ENCODE measurements at regions not wholly inside any gene's neighbourhood (a gene's known extent, or its start where the extent isn't known, plus 50 kb on each side); places are given as distances from the start of the nearest gene placed in this dataset.

DNA sequence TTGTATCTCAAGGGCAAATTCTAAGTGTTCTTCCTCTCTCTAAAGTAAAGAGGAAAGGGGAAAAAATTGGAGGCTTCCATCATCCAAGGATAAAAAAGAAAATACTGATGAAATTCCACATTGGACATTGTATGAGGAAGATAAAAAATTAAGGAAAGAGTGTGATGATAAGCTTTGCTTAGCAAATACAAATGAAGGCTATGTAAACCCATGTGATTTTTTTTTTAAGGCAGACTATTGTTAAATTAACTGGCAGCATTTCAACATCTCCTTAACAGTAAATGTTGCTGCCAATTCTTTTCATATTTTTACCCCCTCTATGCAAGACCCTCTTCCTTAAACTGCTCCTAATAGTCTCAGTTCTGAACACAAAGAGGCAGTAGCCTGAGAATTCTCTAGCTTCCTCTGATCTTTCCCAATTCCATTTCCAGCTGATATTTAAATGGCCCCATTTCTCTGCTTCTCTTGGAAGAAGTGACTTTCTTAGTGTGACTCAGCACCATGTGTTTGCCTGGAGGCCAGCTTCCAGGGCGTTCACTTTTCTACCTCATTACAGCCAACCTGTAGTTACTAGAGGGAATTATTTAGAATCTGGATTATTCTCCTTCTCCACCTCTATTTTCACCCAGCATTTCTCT is 159.7 kb downstream of the TLE1 start:
- in situ Hi-C loops (cut with MboI; ENCODE audit: low sequenced_read_pairs in 4 of 4), result loop anchor here in 2 of 4 donors (5.0 to 10.0 kb wide), 2 partner anchors 153 to 1075 kb away; no protein-coding TSS in a partner anchor
- intact Hi-C loops (cut with DNase I; ENCODE audit: low total_unique reads), result loop anchor here (10.0 kb wide), 1 partner anchor 115 kb away; no protein-coding TSS in a partner anchor
- no peaks in the 10 kb centered on the region for H3K27me3 ChIP-seq
- TF ChIP-seq POLR2A (IDR thresholded peaks at IDR 0.05), result no peak
- TF ChIP-seq, protein P1, sequence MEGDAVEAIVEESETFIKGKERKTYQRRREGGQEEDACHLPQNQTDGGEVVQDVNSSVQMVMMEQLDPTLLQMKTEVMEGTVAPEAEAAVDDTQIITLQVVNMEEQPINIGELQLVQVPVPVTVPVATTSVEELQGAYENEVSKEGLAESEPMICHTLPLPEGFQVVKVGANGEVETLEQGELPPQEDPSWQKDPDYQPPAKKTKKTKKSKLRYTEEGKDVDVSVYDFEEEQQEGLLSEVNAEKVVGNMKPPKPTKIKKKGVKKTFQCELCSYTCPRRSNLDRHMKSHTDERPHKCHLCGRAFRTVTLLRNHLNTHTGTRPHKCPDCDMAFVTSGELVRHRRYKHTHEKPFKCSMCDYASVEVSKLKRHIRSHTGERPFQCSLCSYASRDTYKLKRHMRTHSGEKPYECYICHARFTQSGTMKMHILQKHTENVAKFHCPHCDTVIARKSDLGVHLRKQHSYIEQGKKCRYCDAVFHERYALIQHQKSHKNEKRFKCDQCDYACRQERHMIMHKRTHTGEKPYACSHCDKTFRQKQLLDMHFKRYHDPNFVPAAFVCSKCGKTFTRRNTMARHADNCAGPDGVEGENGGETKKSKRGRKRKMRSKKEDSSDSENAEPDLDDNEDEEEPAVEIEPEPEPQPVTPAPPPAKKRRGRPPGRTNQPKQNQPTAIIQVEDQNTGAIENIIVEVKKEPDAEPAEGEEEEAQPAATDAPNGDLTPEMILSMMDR (IDR thresholded peaks at IDR 0.05 in 4 of 5, conservative IDR thresholded peaks at IDR 0.05 in 1 of 5), result no peak
- no peaks in the 10 kb centered on the region for H3K4me1 ChIP-seq
- no peak overlapping the region for H3K4me3 ChIP-seq
- DNase-seq (peak in 1 of 2 donors; percentile 28), ATAC-seq (peak; percentile 68 to 77)
- H3K9me3 ChIP-seq, result no peaks in the 10 kb centered on the region
- H3K27ac ChIP-seq, result no peak overlapping the region
- no peaks in the 10 kb centered on the region for H3K36me3 ChIP-seq

DNA sequence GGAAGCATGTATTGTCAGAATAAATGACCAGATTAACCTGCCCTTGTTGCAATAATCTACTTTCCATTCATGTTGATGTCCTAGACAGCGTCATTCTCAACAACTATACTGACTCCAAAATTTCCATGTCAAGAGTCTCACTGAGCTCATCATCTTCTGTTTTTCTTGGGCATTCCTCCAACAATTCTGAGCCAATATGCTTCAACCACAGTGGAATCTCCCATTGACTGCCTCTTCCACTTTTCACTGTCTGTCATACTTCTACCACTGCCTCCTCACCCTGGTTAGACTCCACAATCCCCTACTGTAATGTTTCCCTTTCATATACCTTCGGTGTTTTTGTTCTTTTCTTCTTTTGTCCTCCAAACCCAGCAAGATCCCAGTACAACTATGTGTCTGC is 162.8 kb downstream of the TLE1 start:
- intact Hi-C loops (cut with DNase I; ENCODE audit: low total_unique reads), result loop anchor here (10.0 kb wide), 1 partner anchor 112 kb away; no protein-coding TSS in a partner anchor
- in situ Hi-C loops (cut with MboI; ENCODE audit: low sequenced_read_pairs in 4 of 4), result loop anchor here in 1 of 4 donors (10.0 kb wide), 1 partner anchor 1078 kb away; no protein-coding TSS in a partner anchor
- Histone ChIP-seq H3K9me3 (no peaks in the 10 kb centered on the region), H3K27me3 (no peaks in the 10 kb centered on the region), H3K36me3 (no peaks in the 10 kb centered on the region), H3K4me1 (peaks cover 0 to 8% of the 10 kb centered on the region in 2 donors), H3K4me3 (no peak overlapping the region), H3K27ac (no peak overlapping the region)
- no peak for DNase-seq
- no peak for ATAC-seq
- TF ChIP-seq, protein P1 (IDR thresholded peaks at IDR 0.05 in 4 of 5, conservative IDR thresholded peaks at IDR 0.05 in 1 of 5), result no peak
- no peak for TF ChIP-seq POLR2A (IDR thresholded peaks at IDR 0.05)

DNA sequence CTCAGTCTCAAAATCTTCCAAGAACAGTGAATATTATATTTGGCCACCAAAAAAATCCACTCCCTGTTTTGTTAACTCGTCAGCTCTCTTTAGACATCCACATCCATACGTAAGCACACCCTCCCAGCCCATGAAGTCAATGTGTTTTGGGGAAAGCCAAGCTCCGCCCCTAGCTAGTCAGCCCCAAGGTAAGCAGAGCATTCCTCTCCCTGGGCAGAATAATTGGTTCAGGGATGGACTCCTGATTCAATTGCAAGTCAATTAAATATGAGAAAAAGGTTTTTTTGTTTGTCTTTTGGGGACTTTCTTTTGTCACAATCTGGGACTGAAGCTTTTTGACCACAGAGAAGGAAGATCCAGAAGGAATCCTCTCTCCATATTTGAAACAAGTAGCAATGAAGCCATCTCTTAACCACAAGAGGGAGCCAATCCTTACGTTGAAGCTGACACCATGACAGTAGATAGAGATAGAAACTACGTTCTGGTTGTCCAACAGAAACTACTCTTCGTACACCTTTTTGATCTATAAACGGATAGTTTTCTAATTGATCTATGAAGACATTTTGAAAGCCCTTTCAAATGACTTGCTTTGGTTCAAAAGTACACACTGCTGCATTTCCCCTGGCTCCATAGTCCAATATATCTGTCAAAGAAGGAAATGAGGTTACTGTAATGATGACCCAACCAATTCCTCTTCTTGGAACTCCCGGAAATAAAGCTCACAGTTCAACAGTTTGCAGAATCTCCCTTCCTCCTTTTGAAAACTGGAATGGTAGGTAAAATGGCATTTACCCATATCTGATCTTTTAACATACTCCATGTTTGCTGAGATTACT is 166.4 kb downstream of the TLE1 start:
- Histone ChIP-seq H3K9me3 (no peaks in the 10 kb centered on the region), H3K27me3 (no peaks in the 10 kb centered on the region), H3K36me3 (no peaks in the 10 kb centered on the region), H3K4me1 (peaks cover 0 to 8% of the 10 kb centered on the region in 2 donors), H3K4me3 (peak overlapping the region in 2 of 4 donors; percentile 15 to 29), H3K27ac (peak overlapping the region in 1 of 4 donors; percentile 39)
- no peak for DNase-seq
- intact Hi-C loops (cut with DNase I; ENCODE audit: low total_unique reads) (loop anchor here (1.0 to 10.0 kb wide), 4 partner anchors 108 to 1084 kb away; no protein-coding TSS in a partner anchor), in situ Hi-C loops (cut with MboI; ENCODE audit: low sequenced_read_pairs in 4 of 4) (loop anchor here in 3 of 4 donors (5.0 to 25.0 kb wide), 4 partner anchors 159 to 1089 kb away; no protein-coding TSS in a partner anchor)
- ATAC-seq, result peak; percentile 95 to 97
- TF ChIP-seq, protein P1 (IDR thresholded peaks at IDR 0.05 in 4 of 5, conservative IDR thresholded peaks at IDR 0.05 in 1 of 5), result peak; percentile 61 to 74 (median 63)
- TF ChIP-seq POLR2A (IDR thresholded peaks at IDR 0.05), result no peak

DNA sequence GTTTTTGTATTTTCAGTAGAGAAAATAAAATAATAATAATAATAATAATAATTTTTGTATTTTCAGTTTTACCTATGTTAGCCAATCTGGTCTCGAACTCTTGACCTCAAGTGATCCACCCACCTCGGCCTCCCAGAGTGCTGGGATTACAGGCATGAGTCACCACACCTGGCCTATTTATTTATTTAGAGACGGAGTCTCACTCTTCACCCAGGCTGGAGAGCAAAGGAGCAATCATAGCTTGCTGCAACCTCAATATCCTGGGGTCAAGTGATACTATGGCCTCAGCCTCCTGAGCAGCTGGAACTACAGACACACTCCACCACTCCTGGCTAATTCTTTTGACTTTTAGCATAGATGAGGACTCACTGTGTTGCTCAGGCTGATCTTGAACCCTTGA is 167.5 kb downstream of the TLE1 start:
- no peak for TF ChIP-seq POLR2A (IDR thresholded peaks at IDR 0.05)
- TF ChIP-seq, protein P1 (IDR thresholded peaks at IDR 0.05 in 4 of 5, conservative IDR thresholded peaks at IDR 0.05 in 1 of 5), result no peak
- H3K4me1 ChIP-seq, result peaks cover 0 to 8% of the 10 kb centered on the region in 2 donors
- H3K9me3 ChIP-seq, result no peaks in the 10 kb centered on the region
- H3K36me3 ChIP-seq, result no peaks in the 10 kb centered on the region
- no peak overlapping the region for H3K4me3 ChIP-seq
- H3K27me3 ChIP-seq, result no peaks in the 10 kb centered on the region
- DNase-seq, result no peak
- in situ Hi-C loops (cut with MboI; ENCODE audit: low sequenced_read_pairs in 4 of 4), result loop anchor here in 3 of 4 donors (5.0 to 25.0 kb wide), 4 partner anchors 160 to 1090 kb away; no protein-coding TSS in a partner anchor
- ATAC-seq, result no peak
- H3K27ac ChIP-seq, result no peak overlapping the region
- intact Hi-C loops (cut with DNase I; ENCODE audit: low total_unique reads), result loop anchor here (5.0 to 10.0 kb wide), 3 partner anchors 107 to 1085 kb away; no protein-coding TSS in a partner anchor
